DOHH2 (cell line): ENCODE measurements at regions not wholly inside any gene's neighbourhood (a gene's known extent, or its start where the extent isn't known, plus 50 kb on each side); places are given as distances from the start of the nearest gene placed in this dataset.

Experiments used
- H3F3A ChIP-seq: fragments of 200-600 bp; sonication (generic), shearing (Covaris generic); 2 replicates; pipeline ENCODE4 v1.6.0; 2016; ENCODE audit warnings: antibody characterized with exemption, mild to moderate bottlenecking; ENCODE audit not compliant: control insufficient read depth, insufficient read depth
- H3K27ac ChIP-seq: fragments of 200-600 bp; sonication (generic); 2 replicates; pipeline ENCODE4 v1.5.1; 2014; ENCODE audit warnings: low read depth, mild to moderate bottlenecking, low read length, moderate library complexity
- H3K27me3 ChIP-seq: fragments of 200-600 bp; sonication (generic); 2 replicates; pipeline ENCODE4 v1.6.1; 2014; ENCODE audit warnings: mild to moderate bottlenecking, low read length, mixed read lengths; ENCODE audit not compliant: control insufficient read depth
- H3K36me3 ChIP-seq: fragments of 200-600 bp; sonication (generic); 2 replicates; pipeline ENCODE4 v1.6.1; 2014; ENCODE audit warnings: mild to moderate bottlenecking, low read length, moderate library complexity, mixed read lengths; ENCODE audit not compliant: control insufficient read depth
- H3K4me1 ChIP-seq: fragments of 200-600 bp; sonication (generic); 2 replicates; pipeline ENCODE4 v1.6.1; 2014; ENCODE audit warnings: mild to moderate bottlenecking, low read length, mixed read lengths; ENCODE audit not compliant: control insufficient read depth
- H3K4me2 ChIP-seq: fragments of 200-600 bp; sonication (generic); 2 replicates; pipeline ENCODE4 v1.6.0; 2014; ENCODE audit warnings: mild to moderate bottlenecking, low read length, moderate library complexity
- H3K4me3 ChIP-seq: fragments of 200-600 bp; sonication (generic); 2 replicates; pipeline ENCODE4 v1.5.1; 2014; ENCODE audit warnings: mild to moderate bottlenecking, low read length, mixed read lengths
- H3K79me2 ChIP-seq: fragments of 200-600 bp; sonication (generic); 2 replicates; pipeline ENCODE4 v1.6.1; 2014; ENCODE audit warnings: mild to moderate bottlenecking, low read length, mixed read lengths; ENCODE audit not compliant: control insufficient read depth
- H3K9me2 ChIP-seq: fragments of 200-600 bp; sonication (generic); replicated peaks from 2 replicates; pipeline ENCODE4 v1.6.1; 2014; ENCODE audit warnings: mild to moderate bottlenecking, low read length, mixed read lengths; ENCODE audit not compliant: control insufficient read depth
- H3K9me3 ChIP-seq: fragments of 200-600 bp; sonication (generic); 2 replicates; pipeline ENCODE4 v1.6.1; 2014; ENCODE audit warnings: antibody characterized with exemption, low read length, mixed read lengths; ENCODE audit not compliant: control insufficient read depth, insufficient read depth
- H4K20me1 ChIP-seq: fragments of 200-600 bp; sonication (generic); 2 replicates; pipeline ENCODE4 v1.6.0; 2014; ENCODE audit warnings: low read depth, mild to moderate bottlenecking, antibody characterized with exemption, low read length, moderate library complexity; ENCODE audit not compliant: control insufficient read depth, insufficient read depth
- EZH2phosphoT487 ChIP-seq: fragments of 200-600 bp; sonication (generic); IDR thresholded peaks from 2 replicates; pipeline ENCODE4 v1.6.1; 2017; ENCODE audit warnings: borderline replicate concordance, mild to moderate bottlenecking, antibody characterized with exemption, low read length, moderate library complexity, mixed read lengths
- TF ChIP-seq, protein P1 (sequence below): fragments of 200-600 bp; sonication (generic); IDR thresholded peaks from one replicate; pipeline ENCODE4 v1.5.1; 2014; ENCODE audit warnings: antibody characterized with exemption, mild to moderate bottlenecking, low read depth, low read length; ENCODE audit not compliant: poor library complexity, severe bottlenecking

DNA sequence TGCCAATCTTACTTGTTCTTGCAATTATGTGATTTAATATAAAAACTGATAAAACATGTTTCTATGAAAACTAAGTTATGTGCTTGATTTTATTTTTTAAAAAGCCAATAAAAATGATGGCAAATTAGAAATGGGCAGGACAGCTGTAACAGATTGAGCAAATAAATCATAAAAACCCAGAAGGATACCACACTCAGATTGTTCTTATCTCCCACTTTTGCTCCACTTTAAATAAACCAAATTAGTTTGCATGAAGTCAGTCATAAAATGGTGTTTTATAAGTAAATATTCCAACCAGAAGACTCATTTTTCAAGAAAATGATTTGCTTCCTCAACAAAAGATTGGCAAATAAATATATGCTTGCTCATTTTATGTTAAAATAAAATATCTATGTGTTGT, 307.9 kb upstream of the G2E3 start:
- Histone ChIP-seq H3F3A (no peaks in the 10 kb centered on the region), H3K27me3 (no peaks in the 10 kb centered on the region), H3K9me3 (no peaks in the 10 kb centered on the region), H3K4me3 (no peak overlapping the region), H3K4me1 (no peaks in the 10 kb centered on the region), H4K20me1 (no peaks in the 10 kb centered on the region), H3K4me2 (no peak overlapping the region), H3K79me2 (no peaks in the 10 kb centered on the region), H3K9me2 (no peaks in the 10 kb centered on the region), H3K36me3 (no peaks in the 10 kb centered on the region), H3K27ac (no peak overlapping the region)
- TF ChIP-seq EZH2phosphoT487 = no peak
- TF ChIP-seq, protein P1, sequence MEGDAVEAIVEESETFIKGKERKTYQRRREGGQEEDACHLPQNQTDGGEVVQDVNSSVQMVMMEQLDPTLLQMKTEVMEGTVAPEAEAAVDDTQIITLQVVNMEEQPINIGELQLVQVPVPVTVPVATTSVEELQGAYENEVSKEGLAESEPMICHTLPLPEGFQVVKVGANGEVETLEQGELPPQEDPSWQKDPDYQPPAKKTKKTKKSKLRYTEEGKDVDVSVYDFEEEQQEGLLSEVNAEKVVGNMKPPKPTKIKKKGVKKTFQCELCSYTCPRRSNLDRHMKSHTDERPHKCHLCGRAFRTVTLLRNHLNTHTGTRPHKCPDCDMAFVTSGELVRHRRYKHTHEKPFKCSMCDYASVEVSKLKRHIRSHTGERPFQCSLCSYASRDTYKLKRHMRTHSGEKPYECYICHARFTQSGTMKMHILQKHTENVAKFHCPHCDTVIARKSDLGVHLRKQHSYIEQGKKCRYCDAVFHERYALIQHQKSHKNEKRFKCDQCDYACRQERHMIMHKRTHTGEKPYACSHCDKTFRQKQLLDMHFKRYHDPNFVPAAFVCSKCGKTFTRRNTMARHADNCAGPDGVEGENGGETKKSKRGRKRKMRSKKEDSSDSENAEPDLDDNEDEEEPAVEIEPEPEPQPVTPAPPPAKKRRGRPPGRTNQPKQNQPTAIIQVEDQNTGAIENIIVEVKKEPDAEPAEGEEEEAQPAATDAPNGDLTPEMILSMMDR = no peak

- H3K9me3 ChIP-seq = no peaks in the 10 kb centered on the region
- H3F3A ChIP-seq = no peaks in the 10 kb centered on the region
- H3K36me3 ChIP-seq = no peaks in the 10 kb centered on the region
- H3K9me2 ChIP-seq = no peaks in the 10 kb centered on the region
- no peaks in the 10 kb centered on the region for H3K79me2 ChIP-seq
- no peaks in the 10 kb centered on the region for H3K27me3 ChIP-seq
- no peak overlapping the region for H3K27ac ChIP-seq
- TF ChIP-seq, protein P1 = no peak
- no peak for TF ChIP-seq EZH2phosphoT487
- no peak overlapping the region for H3K4me3 ChIP-seq
- H3K4me2 ChIP-seq = no peak overlapping the region
- H3K4me1 ChIP-seq = no peaks in the 10 kb centered on the region
- no peaks in the 10 kb centered on the region for H4K20me1 ChIP-seq
Measured at GRCh38 chr14:30251557-30252100, 307.3 kb upstream of the G2E3 start.

DNA sequence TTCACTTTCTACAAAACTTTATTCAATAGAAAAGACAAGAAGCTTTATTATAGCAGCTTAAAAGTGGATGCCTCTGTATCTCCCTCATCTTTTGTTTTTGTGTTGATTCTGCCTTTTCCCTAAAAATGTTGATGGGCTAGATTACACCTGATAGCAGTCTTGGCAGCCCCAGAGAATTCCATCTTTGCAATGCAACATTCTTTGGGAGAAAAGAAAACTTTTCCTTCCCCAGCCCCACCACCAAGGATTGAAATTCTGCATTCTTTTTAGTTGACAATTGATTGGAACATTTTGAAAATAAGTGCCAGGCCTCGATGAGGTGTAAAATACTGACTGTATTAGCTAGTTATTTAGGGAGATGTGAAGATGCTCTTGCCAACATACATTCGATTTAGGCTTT, 306.8 kb upstream of the G2E3 start:
- TF ChIP-seq EZH2phosphoT487 = no peak
- TF ChIP-seq, protein P1 = no peak
- H3K79me2 ChIP-seq = no peaks in the 10 kb centered on the region
- H4K20me1 ChIP-seq = no peaks in the 10 kb centered on the region
- no peak overlapping the region for H3K4me3 ChIP-seq
- H3K4me2 ChIP-seq = no peak overlapping the region
- no peaks in the 10 kb centered on the region for H3K4me1 ChIP-seq
- H3K9me2 ChIP-seq = no peaks in the 10 kb centered on the region
- H3K36me3 ChIP-seq = no peaks in the 10 kb centered on the region
- no peaks in the 10 kb centered on the region for H3F3A ChIP-seq
- H3K9me3 ChIP-seq = no peaks in the 10 kb centered on the region
- H3K27ac ChIP-seq = no peak overlapping the region
- H3K27me3 ChIP-seq = no peaks in the 10 kb centered on the region
